GM12873 (cell line): ENCODE measurements at regions not wholly inside any gene's neighbourhood (a gene's known extent, or its start where the extent isn't known, plus 50 kb on each side); places are given as distances from the start of the nearest gene placed in this dataset.

Experiments used
- CTCF ChIP-seq: IDR thresholded peaks from 2 replicates; pipeline ENCODE4 v1.5.1; 2012; ENCODE audit warnings: low read depth, mild to moderate bottlenecking, moderate library complexity, low read length, control low read depth; ENCODE audit not compliant: insufficient read depth; ENCODE audit errors: missing control alignments

DNA sequence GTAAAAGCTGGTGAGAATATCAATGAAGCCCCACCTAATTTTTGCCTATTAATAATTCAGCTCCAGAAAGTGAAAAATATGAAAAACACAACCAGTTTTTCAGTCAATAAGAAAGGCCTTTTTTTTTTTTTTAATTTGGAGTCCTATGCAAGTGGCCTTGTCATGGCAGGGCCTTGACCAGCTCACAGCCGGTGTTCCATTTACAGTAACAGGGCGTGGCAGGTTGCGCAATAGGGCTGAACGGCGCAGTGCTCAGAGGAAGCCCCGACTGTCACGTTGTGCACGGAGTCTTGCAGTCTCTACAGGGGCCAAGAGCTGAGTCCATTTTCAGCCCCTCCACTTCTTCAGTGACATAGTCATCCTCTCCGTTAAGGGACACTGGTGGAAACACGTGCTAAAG, 184.1 kb upstream of the FN1 start:
- no peak for TF ChIP-seq CTCF

- TF ChIP-seq CTCF, result no peak
These were observed 183.4 kb upstream of the FN1 start for GRCh38 chr2:215619022-215619958.

GRCh38 chr2:215618145-215618544, 182.3 kb upstream of the FN1 start:
- TF ChIP-seq CTCF, result no peak

- TF ChIP-seq CTCF, result no peak
These were observed 181.4 kb upstream of the FN1 start for GRCh38 chr2:215617060-215617824.

GRCh38 chr2:215615803-215616174, 179.9 kb upstream of the FN1 start:
- no peak for TF ChIP-seq CTCF

DNA sequence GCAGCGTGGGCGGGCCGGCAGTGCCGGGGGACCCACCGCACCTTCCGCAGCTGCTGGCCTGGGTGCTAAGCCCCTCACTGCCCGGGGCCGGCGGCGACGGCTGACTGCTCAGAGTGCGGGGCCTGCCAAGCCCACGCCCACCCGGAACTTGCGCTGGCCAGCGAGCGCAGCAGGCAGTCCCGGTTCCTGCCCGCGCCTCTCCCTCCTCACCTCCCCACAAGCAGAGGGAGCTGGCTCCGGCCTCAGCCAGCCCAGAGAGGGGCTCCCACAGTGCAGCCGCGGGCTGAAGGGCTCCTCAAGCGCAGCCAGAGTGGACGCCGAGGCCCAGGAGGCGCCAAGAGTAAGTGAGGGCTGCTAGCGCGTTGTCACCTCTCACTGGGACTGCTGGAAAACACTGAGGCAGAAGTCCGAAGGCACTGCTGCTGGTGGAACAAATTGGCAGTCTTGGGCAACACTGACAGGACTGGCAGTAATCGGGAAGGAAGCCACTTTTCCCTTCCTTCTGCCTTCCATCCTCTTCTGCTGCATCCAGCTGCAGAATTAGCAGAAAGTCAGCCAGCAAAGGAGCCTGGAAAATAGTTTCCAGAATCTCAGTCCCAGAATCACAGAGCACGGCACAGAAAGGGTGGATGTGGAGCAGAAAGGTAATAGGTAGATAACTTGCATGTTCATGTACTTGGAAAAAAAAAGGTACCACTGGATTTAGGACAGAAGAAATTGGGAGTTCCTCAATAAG, 179.4 kb upstream of the FN1 start:
- no peak for TF ChIP-seq CTCF

DNA sequence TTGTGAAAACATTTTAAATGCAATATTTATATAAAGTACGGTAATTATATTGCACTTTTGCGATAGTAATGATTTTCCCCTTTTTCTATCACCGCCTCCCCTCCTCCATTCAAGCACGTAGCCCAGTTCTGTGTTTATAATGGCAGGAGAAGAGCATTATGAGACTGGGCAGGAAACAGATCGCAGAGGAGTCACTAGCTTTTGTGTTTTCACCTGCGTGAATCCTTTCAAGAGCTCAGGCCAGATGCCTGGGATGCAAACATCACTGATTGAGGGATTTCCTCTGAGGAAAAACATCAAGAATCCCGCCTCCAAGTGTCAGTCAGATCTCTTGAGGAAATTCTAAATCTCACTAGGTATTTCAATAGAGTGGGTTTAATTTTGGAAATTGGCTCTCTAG, 178.4 kb upstream of the FN1 start:
- no peak for TF ChIP-seq CTCF
